Ovary (tissue), 3 donors: ENCODE measurements at regions not wholly inside any gene's neighbourhood (a gene's known extent, or its start where the extent isn't known, plus 50 kb on each side); places are given as distances from the start of the nearest gene placed in this dataset.

Experiments
- CTCF ChIP-seq, 3 donors: fragments of 450-650 bp in 2 of 3; fragments of 200-600 bp in 1 of 3; IDR thresholded peaks; one replicate each; pipeline versions ENCODE4 v1.5.1 to v1.8.0; 2016 to 2022; ENCODE audit warnings: antibody characterized with exemption in 3 of 3, mild to moderate bottlenecking in 1 of 3
- EP300 ChIP-seq: sonication (generic); formaldehyde crosslinking; IDR thresholded peaks from one replicate; pipeline ENCODE4 v1.6.1; 2017; ENCODE audit warnings: antibody characterized with exemption
- POLR2A ChIP-seq: fragments of 450-650 bp; IDR thresholded peaks from one replicate; pipeline ENCODE4 v1.6.1; 2017; ENCODE audit warnings: antibody characterized with exemption, mild to moderate bottlenecking, moderate library complexity
- donor health status: DM: no; HTN: no; CAD: no.

GRCh38 chr2:186941853-186942252 lies 92.9 kb upstream of the ZSWIM2 start:
- no peak for TF ChIP-seq POLR2A
- TF ChIP-seq CTCF (IDR thresholded peaks at IDR 0.05): no peak
- TF ChIP-seq EP300: no peak
